ENCODE measurements at regions not wholly inside any gene's neighbourhood (a gene's known extent, or its start where the extent isn't known, plus 50 kb on each side); places are given as distances from the start of the nearest gene placed in this dataset.

- TF ChIP-seq CTCF (IDR thresholded peaks at IDR 0.05) (no peak), POLR2A (IDR thresholded peaks at IDR 0.05) (no peak), POLR2AphosphoS5 (IDR thresholded peaks at IDR 0.05) (no peak), EP300 (IDR thresholded peaks at IDR 0.05) (no peak)
These were observed 163.4 kb upstream of the ITGA1 start for GRCh38 chr5:52624291-52624690.

All from stomach (tissue), 4 donors.